Sigmoid colon (tissue), 6 donors: ENCODE measurements at regions not wholly inside any gene's neighbourhood (a gene's known extent, or its start where the extent isn't known, plus 50 kb on each side); places are given as distances from the start of the nearest gene placed in this dataset.
"Not testable (repeated sequence)": the region's sequence is repeated elsewhere in the genome, so short reads cannot be mapped to it uniquely, and the experiment has no call there.

Experiments
- DNase-seq: peaks from one replicate; pipeline ENCODE4 v3.0.0-alpha.2; 2019
- H3K27ac ChIP-seq, 4 donors: fragments of 200-600 bp; sonication (generic); one replicate each; pipeline ENCODE4 v1.5.1; 2016 to 2019; ENCODE audit warnings: mild to moderate bottlenecking in 1 of 4
- H3K27me3 ChIP-seq, 3 donors: fragments of 200-600 bp; sonication (generic); one replicate each; pipeline ENCODE4 v1.5.1; 2019; ENCODE audit warnings: mild to moderate bottlenecking in 1 of 3
- H3K36me3 ChIP-seq, 4 donors: fragments of 200-600 bp; sonication (generic); one replicate each; pipeline ENCODE4 v1.5.1; 2016 to 2019
- H3K4me1 ChIP-seq, 4 donors: fragments of 200-600 bp; sonication (generic); one replicate each; pipeline ENCODE4 v1.5.1; 2017 to 2019
- H3K4me3 ChIP-seq, 4 donors: fragments of 200-600 bp; sonication (generic); one replicate each; pipeline ENCODE4 v1.5.1; 2017 to 2019; ENCODE audit warnings: mild to moderate bottlenecking in 2 of 4, moderate library complexity in 1 of 4
- H3K9me3 ChIP-seq, 4 donors: fragments of 200-600 bp in 3 of 4; sonication (generic) in 3 of 4; one replicate each; pipeline versions ENCODE4 v1.5.1 to v1.6.1; 2013 to 2019
- CTCF ChIP-seq, 4 experiments: fragments of 450-650 bp in 3 of 4; fragments of 200-600 bp in 1 of 4; IDR thresholded peaks; one replicate each; pipeline ENCODE4 v1.5.1; 2016 to 2019; ENCODE audit warnings: antibody characterized with exemption in 4 of 4, mild to moderate bottlenecking in 3 of 4, moderate library complexity in 2 of 4
- EP300 ChIP-seq, 4 donors: sonication (generic); formaldehyde crosslinking; IDR thresholded peaks; one replicate each; pipeline ENCODE4 v1.6.1; 2017; ENCODE audit warnings: antibody characterized with exemption in 4 of 4
- POLR2A ChIP-seq, 2 donors: fragments of 450-650 bp; IDR thresholded peaks; one replicate each; pipeline ENCODE4 v1.6.1; 2016; ENCODE audit warnings: antibody characterized with exemption in 2 of 2, mild to moderate bottlenecking in 2 of 2, moderate library complexity in 2 of 2
- POLR2AphosphoS5 ChIP-seq, 4 donors: sonication (generic); formaldehyde crosslinking; IDR thresholded peaks; one replicate each; pipeline ENCODE4 v1.6.1; 2017; ENCODE audit warnings: antibody characterized with exemption in 4 of 4
- WGBS, 2 donors: extraction: QIAGEN DNeasy Blood & Tissue Kit; methylation state at CpG; one replicate each; pipeline ENCODE4 v1.1.7; 2013; 5-methylcytosine and 5-hydroxymethylcytosine counted together
- intact Hi-C: fragments of 100-400 bp; cut with DNase I; formaldehyde crosslinking; loops from one replicate; pipeline ENCODE4 v1.15.1; 2023
- donor health status: healthy with polysubstance abuse.
- donor health status: healthy.

GRCh38 chr3:66642484-66642883 lies 141.7 kb upstream of the LRIG1 start:
- 13 to 59% methylated on average over 3 of the region's 3 CpGs for WGBS, 2 donors
- H3K4me1 ChIP-seq = no peaks in the 10 kb centered on the region
- no peak for TF ChIP-seq CTCF (IDR thresholded peaks at IDR 0.05)
- no peak for DNase-seq
- no peaks in the 10 kb centered on the region for H3K27me3 ChIP-seq
- H3K9me3 ChIP-seq = no peaks in the 10 kb centered on the region
- intact Hi-C loops = no loop called here
- H3K36me3 ChIP-seq = no peaks in the 10 kb centered on the region
- H3K27ac ChIP-seq = no peak overlapping the region
- H3K4me3 ChIP-seq = no peak overlapping the region

- no peak for DNase-seq
- TF ChIP-seq CTCF (IDR thresholded peaks at IDR 0.05) (no peak), POLR2AphosphoS5 (IDR thresholded peaks at IDR 0.05) (no peak), POLR2A (IDR thresholded peaks at IDR 0.05) (no peak), EP300 (IDR thresholded peaks at IDR 0.05) (no peak)
- Histone ChIP-seq H3K27me3 (no peaks in the 10 kb centered on the region), H3K9me3 (no peaks in the 10 kb centered on the region), H3K36me3 (no peaks in the 10 kb centered on the region), H3K4me3 (no peak overlapping the region), H3K4me1 (no peaks in the 10 kb centered on the region), H3K27ac (no peak overlapping the region)
- intact Hi-C loops = no loop called here
These were observed 143.7 kb upstream of the LRIG1 start for GRCh38 chr3:66644549-66644948.

GRCh38 chr3:66648975-66649374 lies 148.2 kb upstream of the LRIG1 start:
- H3K36me3 ChIP-seq = no peaks in the 10 kb centered on the region
- WGBS, 2 donors = 91 to 93% methylated on average over 1 of the region's 1 CpG
- H3K4me3 ChIP-seq = no peak overlapping the region
- intact Hi-C loops = no loop called here
- TF ChIP-seq POLR2AphosphoS5 (IDR thresholded peaks at IDR 0.05) (no peak), EP300 (IDR thresholded peaks at IDR 0.05) (no peak), POLR2A (IDR thresholded peaks at IDR 0.05) (no peak), CTCF (IDR thresholded peaks at IDR 0.05) (no peak)
- H3K4me1 ChIP-seq = no peaks in the 10 kb centered on the region
- no peaks in the 10 kb centered on the region for H3K27me3 ChIP-seq
- no peak overlapping the region for H3K27ac ChIP-seq
- DNase-seq = no peak
- no peaks in the 10 kb centered on the region for H3K9me3 ChIP-seq

GRCh38 chr3:66651520-66651919 lies 150.7 kb upstream of the LRIG1 start:
- H3K36me3 ChIP-seq, H3K4me1 ChIP-seq, intact Hi-C loops, H3K27me3 ChIP-seq, DNase-seq, H3K4me3 ChIP-seq, H3K27ac ChIP-seq, H3K9me3 ChIP-seq: not testable (repeated sequence)
- 96% methylated on average over 29 of the region's 29 CpGs for WGBS, 2 donors

GRCh38 chr3:66652100-66652499 lies 151.3 kb upstream of the LRIG1 start:
- H3K4me3 ChIP-seq, H3K36me3 ChIP-seq, DNase-seq, H3K4me1 ChIP-seq, intact Hi-C loops, H3K27me3 ChIP-seq, H3K27ac ChIP-seq, H3K9me3 ChIP-seq: not testable (repeated sequence)
- WGBS, 2 donors = 88 to 96% methylated on average over 4 of the region's 4 CpGs

DNA sequence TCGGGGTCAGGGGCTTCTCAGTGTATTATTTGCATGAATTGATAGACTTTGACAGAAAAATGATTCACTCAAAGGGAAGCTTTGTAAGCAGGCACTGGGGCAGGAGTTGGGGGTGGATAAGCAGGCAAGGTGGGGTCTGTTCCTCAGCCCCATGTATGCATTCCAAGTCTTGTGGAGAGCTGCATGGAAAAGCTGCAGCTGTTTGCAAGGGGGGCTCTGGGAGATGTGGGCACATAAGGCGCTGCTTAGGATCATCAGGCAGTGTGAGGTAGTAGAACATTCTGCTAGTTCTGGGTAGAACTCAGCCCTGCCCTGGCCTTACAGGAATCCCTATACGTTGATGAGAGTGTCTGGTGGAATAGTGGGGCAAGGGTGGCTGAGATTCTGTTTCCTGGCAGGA lies 154.2 kb upstream of the LRIG1 start:
- 84 to 85% methylated on average over 3 of the region's 3 CpGs for WGBS, 2 donors
- Histone ChIP-seq H3K9me3 (no peaks in the 10 kb centered on the region), H3K27me3 (no peaks in the 10 kb centered on the region), H3K4me1 (no peaks in the 10 kb centered on the region), H3K4me3 (no peak overlapping the region), H3K36me3 (no peaks in the 10 kb centered on the region), H3K27ac (no peak overlapping the region)
- TF ChIP-seq POLR2A (IDR thresholded peaks at IDR 0.05) (no peak), EP300 (IDR thresholded peaks at IDR 0.05) (no peak), CTCF (IDR thresholded peaks at IDR 0.05) (no peak), POLR2AphosphoS5 (IDR thresholded peaks at IDR 0.05) (no peak)
- no peak for DNase-seq
- intact Hi-C loops = no loop called here
